HUES6 (cell line): ENCODE measurements at regions not wholly inside any gene's neighbourhood (a gene's known extent, or its start where the extent isn't known, plus 50 kb on each side); places are given as distances from the start of the nearest gene placed in this dataset.

Experiments
- H3K27ac ChIP-seq: 2 replicates; pipeline ENCODE4 v1.7.0; 2013; ENCODE audit warnings: low read depth, mild to moderate bottlenecking, low read length, inconsistent platforms
- H3K27me3 ChIP-seq: 2 replicates; pipeline ENCODE4 v1.6.1; 2013; ENCODE audit warnings: low read length; ENCODE audit not compliant: control insufficient read depth, insufficient read depth
- H3K36me3 ChIP-seq: 2 replicates; pipeline ENCODE4 v1.6.1; 2013; ENCODE audit warnings: low read length; ENCODE audit not compliant: control insufficient read depth, insufficient read depth
- H3K4me1 ChIP-seq: 2 replicates; pipeline ENCODE4 v1.6.1; 2013; ENCODE audit warnings: low read length; ENCODE audit not compliant: control insufficient read depth, insufficient read depth
- H3K4me3 ChIP-seq: 2 replicates; pipeline ENCODE4 v1.5.1; 2013; ENCODE audit warnings: low read depth, low read length
- H3K9ac ChIP-seq: one replicate; pipeline ENCODE4 v1.6.1; 2013; ENCODE audit warnings: mild to moderate bottlenecking, low read length
- H3K9me3 ChIP-seq: 2 replicates; pipeline ENCODE4 v1.6.1; 2013; ENCODE audit warnings: low read depth, low read length; ENCODE audit not compliant: control insufficient read depth, insufficient read depth

DNA sequence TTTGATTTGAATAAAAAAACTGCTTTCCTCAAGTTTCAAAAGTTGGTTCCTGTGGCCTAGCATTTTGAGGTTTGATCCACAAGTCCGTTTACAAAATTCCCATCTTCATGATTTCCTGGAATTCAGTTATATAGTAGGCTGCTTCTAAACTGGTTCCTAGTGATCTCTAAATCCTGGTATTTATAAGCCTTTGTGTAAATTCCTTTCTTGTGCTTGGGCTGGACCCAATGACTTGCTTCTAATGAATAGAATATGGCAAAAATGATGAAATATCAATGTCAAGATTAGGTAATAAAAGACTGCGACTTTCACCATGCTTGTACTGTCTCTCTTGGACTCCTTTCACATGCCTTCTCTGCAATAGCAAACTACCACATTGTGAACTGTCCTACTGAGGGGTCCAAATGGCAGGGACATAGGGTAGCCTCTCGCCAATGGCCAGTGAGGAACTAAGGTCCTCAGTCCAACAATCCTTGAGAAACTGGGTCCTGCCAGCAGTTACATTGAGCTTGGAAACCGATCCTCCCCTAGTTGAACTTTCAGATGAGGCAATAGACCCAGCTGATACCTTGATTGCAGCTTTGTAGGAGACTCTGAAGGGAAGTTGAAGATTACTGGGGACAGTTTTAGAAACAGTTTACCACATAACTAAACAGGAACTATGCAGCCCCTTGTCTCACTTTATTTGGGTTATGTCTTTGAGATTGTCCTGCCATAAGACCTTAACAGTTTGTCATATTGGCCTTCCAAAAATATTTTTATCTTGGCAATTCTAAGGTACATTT is 303.9 kb upstream of the TBC1D5 start:
- Histone ChIP-seq H3K27me3 (no peaks in the 10 kb centered on the region), H3K9ac (no peak overlapping the region), H3K36me3 (peaks cover 3% of the 10 kb centered on the region; the same call in 1 of the 2 replicates), H3K9me3 (no peaks in the 10 kb centered on the region), H3K4me1 (no peaks in the 10 kb centered on the region), H3K4me3 (no peak overlapping the region), H3K27ac (no peak overlapping the region)

GRCh38 chr3:18044971-18045880 is 302.8 kb upstream of the TBC1D5 start:
- no peaks in the 10 kb centered on the region for H3K27me3 ChIP-seq
- no peak overlapping the region for H3K4me3 ChIP-seq
- no peak overlapping the region for H3K9ac ChIP-seq
- peaks cover 4% of the 10 kb centered on the region; the same call in 1 of the 2 replicates for H3K36me3 ChIP-seq
- no peaks in the 10 kb centered on the region for H3K9me3 ChIP-seq
- no peaks in the 10 kb centered on the region for H3K4me1 ChIP-seq
- no peak overlapping the region for H3K27ac ChIP-seq

DNA sequence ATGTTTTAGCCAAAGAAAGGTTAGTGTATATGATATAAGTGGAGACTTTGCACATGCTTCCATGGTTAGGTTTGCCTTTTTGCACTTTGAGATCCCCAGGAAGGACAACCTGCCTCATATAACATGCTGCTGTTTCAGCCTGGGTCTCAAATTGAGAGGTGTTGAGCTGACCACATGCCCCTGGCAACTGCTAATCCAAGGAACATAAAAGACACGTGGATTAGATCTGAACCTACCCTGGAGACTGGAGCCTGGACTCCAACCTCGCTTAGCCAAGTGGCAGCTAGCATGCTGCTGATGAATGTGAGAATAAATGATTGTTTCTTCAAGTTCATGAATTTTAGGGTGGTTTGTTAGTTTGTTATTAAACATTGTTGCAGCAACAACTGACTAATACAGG is 301.8 kb upstream of the TBC1D5 start:
- Histone ChIP-seq H3K27ac (no peak overlapping the region), H3K9ac (no peak overlapping the region), H3K4me3 (no peak overlapping the region), H3K27me3 (no peaks in the 10 kb centered on the region), H3K4me1 (no peaks in the 10 kb centered on the region), H3K9me3 (no peaks in the 10 kb centered on the region), H3K36me3 (peaks cover 4% of the 10 kb centered on the region; the same call in 1 of the 2 replicates)

DNA sequence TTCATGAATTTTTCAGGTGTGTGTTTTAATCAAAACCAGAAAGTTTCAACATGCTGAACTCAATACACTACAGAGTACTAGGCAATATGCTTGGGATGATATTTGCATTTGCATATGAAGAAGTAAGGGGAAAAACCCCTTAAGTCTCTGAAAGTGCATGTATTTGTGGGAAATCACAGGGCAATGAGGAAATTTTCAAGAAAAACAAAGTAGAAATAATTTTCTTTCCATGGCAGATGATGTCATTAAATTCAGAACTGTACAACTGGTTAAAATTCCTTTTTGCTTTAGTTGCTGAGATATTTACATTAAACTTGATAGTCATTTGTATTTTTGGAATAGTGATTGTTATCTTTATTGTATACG is 294.0 kb upstream of the TBC1D5 start:
- no peak overlapping the region for H3K4me3 ChIP-seq
- H3K27ac ChIP-seq: no peak overlapping the region
- peaks cover 6% of the 10 kb centered on the region for H3K4me1 ChIP-seq
- peaks cover 2% of the 10 kb centered on the region; the same call in 1 of the 2 replicates for H3K36me3 ChIP-seq
- no peak overlapping the region for H3K9ac ChIP-seq
- H3K27me3 ChIP-seq: no peaks in the 10 kb centered on the region
- H3K9me3 ChIP-seq: no peaks in the 10 kb centered on the region

GRCh38 chr3:18035641-18036449 is 293.4 kb upstream of the TBC1D5 start:
- Histone ChIP-seq H3K27ac (no peak overlapping the region), H3K27me3 (no peaks in the 10 kb centered on the region), H3K36me3 (no peaks in the 10 kb centered on the region), H3K9me3 (no peaks in the 10 kb centered on the region), H3K4me1 (peaks cover 6% of the 10 kb centered on the region), H3K9ac (no peak overlapping the region), H3K4me3 (no peak overlapping the region)

- Histone ChIP-seq H3K27me3 (no peaks in the 10 kb centered on the region), H3K4me3 (no peak overlapping the region), H3K36me3 (no peaks in the 10 kb centered on the region), H3K9ac (no peak overlapping the region), H3K4me1 (peaks cover 6% of the 10 kb centered on the region), H3K9me3 (no peaks in the 10 kb centered on the region), H3K27ac (no peak overlapping the region)
These were observed 291.2 kb upstream of the TBC1D5 start for GRCh38 chr3:18033581-18034108.

GRCh38 chr3:18030371-18030870 is 288.0 kb upstream of the TBC1D5 start:
- no peak overlapping the region for H3K4me3 ChIP-seq
- no peaks in the 10 kb centered on the region for H3K9me3 ChIP-seq
- no peaks in the 10 kb centered on the region for H3K27me3 ChIP-seq
- no peak overlapping the region for H3K9ac ChIP-seq
- no peaks in the 10 kb centered on the region for H3K4me1 ChIP-seq
- H3K27ac ChIP-seq: no peak overlapping the region
- no peaks in the 10 kb centered on the region for H3K36me3 ChIP-seq

DNA sequence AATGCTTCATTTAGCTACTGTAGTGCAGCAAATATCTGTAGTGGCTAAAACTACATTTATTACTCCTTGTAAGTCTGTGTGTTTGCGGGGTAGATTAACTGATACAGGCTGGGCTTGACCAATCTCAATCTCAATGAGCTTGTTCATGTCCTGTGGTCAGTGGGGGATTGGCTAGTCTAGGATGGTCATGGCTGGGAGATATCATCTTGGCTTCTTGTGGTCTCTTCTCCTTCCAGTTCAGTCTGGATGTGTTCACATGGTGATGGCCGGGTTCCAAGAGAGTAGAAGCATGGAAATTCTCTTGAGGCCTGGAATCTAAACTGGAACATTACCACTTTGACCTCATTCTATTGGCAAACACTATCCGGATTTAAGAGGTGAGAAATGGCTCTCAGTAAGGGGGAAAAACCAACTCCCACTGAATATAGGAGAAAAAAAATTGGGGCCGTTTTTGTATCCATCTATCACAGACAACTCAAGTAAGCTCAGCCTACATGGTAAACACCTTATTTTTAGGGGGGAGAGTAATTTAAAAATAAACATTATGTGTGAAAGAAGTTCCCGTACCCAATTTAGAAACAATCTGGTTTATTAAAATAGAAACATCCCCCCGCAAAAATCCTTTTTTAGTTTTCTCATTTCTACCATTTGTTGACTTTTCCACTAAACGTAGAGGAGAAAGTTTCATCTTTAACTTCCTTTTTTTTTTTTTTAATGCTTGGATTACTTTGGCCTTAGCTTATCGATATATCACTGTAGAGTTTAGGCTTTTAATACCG is 284.9 kb upstream of the TBC1D5 start:
- Histone ChIP-seq H3K4me1 (no peaks in the 10 kb centered on the region; the same call in 1 of the 2 replicates), H3K27me3 (no peaks in the 10 kb centered on the region), H3K9ac (no peak overlapping the region), H3K27ac (no peak overlapping the region), H3K9me3 (no peaks in the 10 kb centered on the region), H3K36me3 (no peaks in the 10 kb centered on the region), H3K4me3 (no peak overlapping the region)

DNA sequence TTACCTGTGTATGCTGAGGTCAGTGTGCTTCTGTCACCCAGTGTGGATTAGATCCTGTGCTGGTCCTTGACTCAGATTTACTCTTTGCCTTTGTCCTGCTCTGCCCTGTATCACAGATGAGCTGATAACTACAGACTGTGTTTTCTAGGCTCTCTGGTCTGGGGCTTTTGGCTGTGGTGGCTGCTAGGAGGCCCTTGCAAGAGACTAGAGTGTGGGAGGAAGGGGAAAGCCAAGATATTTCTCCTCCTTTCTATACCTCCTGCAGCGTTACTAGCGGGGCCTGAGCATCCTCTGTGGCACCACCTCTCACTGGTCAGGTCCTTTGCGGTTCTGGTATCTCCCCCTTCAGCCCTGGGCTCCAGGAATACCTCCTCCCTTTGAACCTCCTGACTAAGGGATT is 282.3 kb upstream of the TBC1D5 start:
- no peaks in the 10 kb centered on the region for H3K9me3 ChIP-seq
- no peaks in the 10 kb centered on the region; the same call in 1 of the 2 replicates for H3K27me3 ChIP-seq
- no peaks in the 10 kb centered on the region; the same call in 1 of the 2 replicates for H3K4me1 ChIP-seq
- no peak overlapping the region for H3K4me3 ChIP-seq
- H3K27ac ChIP-seq: no peak overlapping the region
- no peak overlapping the region for H3K9ac ChIP-seq
- H3K36me3 ChIP-seq: no peaks in the 10 kb centered on the region

DNA sequence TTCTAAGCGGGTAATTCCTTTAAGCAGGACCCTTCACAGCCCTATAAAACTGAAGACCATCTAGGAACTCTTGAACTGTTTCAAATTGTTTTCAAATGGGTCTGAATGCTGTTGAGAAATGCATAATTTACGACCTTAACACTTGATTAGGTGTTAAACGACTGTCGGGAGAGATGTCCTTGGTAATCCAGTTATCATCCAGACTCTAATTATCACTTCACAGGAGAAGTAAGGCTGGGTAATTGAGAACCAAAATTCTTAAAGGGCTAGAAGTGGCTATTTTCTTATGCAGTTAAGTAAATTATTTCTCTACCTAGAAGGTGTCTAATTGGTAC is 276.7 kb upstream of the TBC1D5 start:
- H3K4me3 ChIP-seq: no peak overlapping the region
- peaks cover 4% of the 10 kb centered on the region; the same call in 1 of the 2 replicates for H3K27me3 ChIP-seq
- no peak overlapping the region; the same call in 1 of the 2 replicates for H3K27ac ChIP-seq
- H3K36me3 ChIP-seq: no peaks in the 10 kb centered on the region
- no peak overlapping the region for H3K9ac ChIP-seq
- peaks cover 5% of the 10 kb centered on the region for H3K4me1 ChIP-seq
- H3K9me3 ChIP-seq: peaks cover under 1% of the 10 kb centered on the region; the same call in 1 of the 2 replicates
